Stomach (tissue), 4 donors: ENCODE measurements at regions not wholly inside any gene's neighbourhood (a gene's known extent, or its start where the extent isn't known, plus 50 kb on each side); places are given as distances from the start of the nearest gene placed in this dataset.

Experiments
- EP300 ChIP-seq: sonication (generic); formaldehyde crosslinking; IDR thresholded peaks from one replicate; pipeline ENCODE4 v1.6.1; 2017; ENCODE audit warnings: antibody characterized with exemption
- POLR2A ChIP-seq, 4 donors: fragments of 450-650 bp; IDR thresholded peaks; one replicate each; pipeline ENCODE4 v1.6.1; 2016; ENCODE audit warnings: antibody characterized with exemption in 4 of 4, control low read depth in 2 of 4, mild to moderate bottlenecking in 1 of 4, moderate library complexity in 1 of 4
- POLR2AphosphoS5 ChIP-seq, 3 donors: sonication (generic); formaldehyde crosslinking; IDR thresholded peaks; one replicate each; pipeline ENCODE4 v1.6.1; 2016; ENCODE audit warnings: antibody characterized with exemption in 3 of 3
- TF ChIP-seq, protein P1 (sequence below), 7 experiments: fragments of 450-650 bp in 4 of 7; fragments of 200-600 bp in 3 of 7; sonication (generic) in 3 of 7; IDR thresholded peaks; one replicate each; pipeline ENCODE4 v1.5.1; 2016 to 2019; ENCODE audit warnings: antibody characterized with exemption in 7 of 7, control low read depth in 2 of 7, mild to moderate bottlenecking in 1 of 7

DNA sequence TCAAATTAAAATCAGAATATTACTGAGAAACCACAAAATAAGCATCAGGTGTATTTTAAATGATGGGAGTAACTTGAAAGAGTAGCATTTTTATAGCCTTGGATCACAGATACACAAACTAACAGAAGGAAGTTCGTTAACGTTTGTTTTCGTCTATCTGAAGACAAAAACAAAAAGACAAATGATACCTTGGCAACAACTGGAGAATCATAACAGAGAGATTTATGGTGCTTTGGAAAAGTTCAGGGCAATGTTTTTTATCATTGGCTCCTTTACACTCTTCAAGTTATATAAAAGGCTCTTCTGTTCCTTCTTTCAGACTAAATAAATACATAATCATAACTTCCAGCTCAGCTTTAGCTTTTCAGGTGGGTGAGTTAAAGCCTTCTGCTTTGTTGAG lies 128.1 kb upstream of the VLDLR start:
- TF ChIP-seq, protein P1, sequence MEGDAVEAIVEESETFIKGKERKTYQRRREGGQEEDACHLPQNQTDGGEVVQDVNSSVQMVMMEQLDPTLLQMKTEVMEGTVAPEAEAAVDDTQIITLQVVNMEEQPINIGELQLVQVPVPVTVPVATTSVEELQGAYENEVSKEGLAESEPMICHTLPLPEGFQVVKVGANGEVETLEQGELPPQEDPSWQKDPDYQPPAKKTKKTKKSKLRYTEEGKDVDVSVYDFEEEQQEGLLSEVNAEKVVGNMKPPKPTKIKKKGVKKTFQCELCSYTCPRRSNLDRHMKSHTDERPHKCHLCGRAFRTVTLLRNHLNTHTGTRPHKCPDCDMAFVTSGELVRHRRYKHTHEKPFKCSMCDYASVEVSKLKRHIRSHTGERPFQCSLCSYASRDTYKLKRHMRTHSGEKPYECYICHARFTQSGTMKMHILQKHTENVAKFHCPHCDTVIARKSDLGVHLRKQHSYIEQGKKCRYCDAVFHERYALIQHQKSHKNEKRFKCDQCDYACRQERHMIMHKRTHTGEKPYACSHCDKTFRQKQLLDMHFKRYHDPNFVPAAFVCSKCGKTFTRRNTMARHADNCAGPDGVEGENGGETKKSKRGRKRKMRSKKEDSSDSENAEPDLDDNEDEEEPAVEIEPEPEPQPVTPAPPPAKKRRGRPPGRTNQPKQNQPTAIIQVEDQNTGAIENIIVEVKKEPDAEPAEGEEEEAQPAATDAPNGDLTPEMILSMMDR (IDR thresholded peaks at IDR 0.05) = no peak
- TF ChIP-seq POLR2A (IDR thresholded peaks at IDR 0.05) (no peak), EP300 (no peak), POLR2AphosphoS5 (IDR thresholded peaks at IDR 0.05) (no peak)
